ENCODE measurements at regions not wholly inside any gene's neighbourhood (a gene's known extent, or its start where the extent isn't known, plus 50 kb on each side); places are given as distances from the start of the nearest gene placed in this dataset.

DNA sequence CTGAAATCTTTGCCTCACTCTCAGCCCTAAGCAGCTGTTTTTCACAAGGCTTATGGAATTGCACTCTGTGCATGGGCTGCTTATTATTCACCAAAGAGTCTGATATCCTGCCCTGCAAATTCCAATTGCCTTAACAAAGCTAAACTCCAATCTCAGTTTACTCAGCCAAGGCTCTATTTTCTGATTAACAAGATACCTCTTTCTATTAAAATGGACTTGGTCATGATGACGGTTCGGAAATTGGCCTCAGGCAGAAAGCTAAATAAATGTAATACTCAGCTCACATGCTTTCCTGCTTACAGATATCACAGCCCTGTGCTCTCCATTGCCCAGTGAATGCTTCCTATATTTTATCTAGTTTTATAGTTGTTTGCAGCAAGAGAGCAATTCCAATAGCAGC lies 1270.8 kb downstream of the PCDH9 start:
- Mint-ChIP-seq H3K27ac (no peak overlapping the region), H3K27me3 (no peaks in the 10 kb centered on the region), H3K36me3 (ENCODE audit: low read depth) (no peaks in the 10 kb centered on the region), H3K4me3 (no peak overlapping the region), H3K9me3 (peaks cover 11% of the 10 kb centered on the region), H3K4me1 (ENCODE audit: low read depth) (no peaks in the 10 kb centered on the region)
- TF ChIP-seq CTCF (IDR thresholded peaks at IDR 0.05): no peak
- H3K27me3 ChIP-seq (ENCODE audit: control insufficient read depth in 1 of 2, insufficient read depth in 2 of 2, low read length in 2 of 2): no peaks in the 10 kb centered on the region
- no peaks in the 10 kb centered on the region for H3K36me3 ChIP-seq (ENCODE audit: insufficient read depth, low read length)
- H3K4me1 ChIP-seq (ENCODE audit: insufficient read depth, low read length): no peaks in the 10 kb centered on the region
- no peak for DNase-seq
- no peak overlapping the region for H3K4me3 ChIP-seq (ENCODE audit: low read length)
- POLR2A ChIA-PET: no interaction called here
- intact Hi-C loops (cut with DNase I, micrococcal nuclease): no loop called here
- H3K27ac ChIP-seq (ENCODE audit: low read depth in 1 of 2, low read length in 2 of 2): no peak overlapping the region
- CTCF ChIA-PET: no interaction called here
- ATAC-seq (ENCODE audit: poor library complexity): no peak
- peaks cover 0 to 4% of the 10 kb centered on the region in 2 experiments for H3K9me3 ChIP-seq (ENCODE audit: control insufficient read depth in 1 of 2, insufficient read depth in 1 of 2, low read length in 2 of 2)

- Histone ChIP-seq H3K27ac (ENCODE audit: low read depth in 1 of 2, low read length in 2 of 2) (no peak overlapping the region), H3K36me3 (ENCODE audit: insufficient read depth, low read length) (no peaks in the 10 kb centered on the region), H3K27me3 (ENCODE audit: control insufficient read depth in 1 of 2, insufficient read depth in 2 of 2, low read length in 2 of 2) (no peaks in the 10 kb centered on the region), H3K4me1 (ENCODE audit: insufficient read depth, low read length) (no peaks in the 10 kb centered on the region), H3K9me3 (ENCODE audit: control insufficient read depth in 1 of 2, insufficient read depth in 1 of 2, low read length in 2 of 2) (peaks cover 0 to 4% of the 10 kb centered on the region in 2 experiments), H3K4me3 (ENCODE audit: low read length) (no peak overlapping the region)
- DNase-seq: no peak
- no peak overlapping the region for H3K4me3 Mint-ChIP-seq
- no peaks in the 10 kb centered on the region for H3K27me3 Mint-ChIP-seq
- ATAC-seq (ENCODE audit: poor library complexity): no peak
- intact Hi-C loops (cut with DNase I, micrococcal nuclease): no loop called here
- peaks cover 14% of the 10 kb centered on the region for H3K9me3 Mint-ChIP-seq
- ChIA-PET POLR2A (no interaction called here), CTCF (no interaction called here)
- H3K27ac Mint-ChIP-seq: no peak overlapping the region
- H3K4me1 Mint-ChIP-seq (ENCODE audit: low read depth): no peaks in the 10 kb centered on the region
- H3K36me3 Mint-ChIP-seq (ENCODE audit: low read depth): no peaks in the 10 kb centered on the region
- TF ChIP-seq CTCF (IDR thresholded peaks at IDR 0.05): no peak
These were observed 1283.7 kb downstream of the PCDH9 start for GRCh38 chr13:65946387-65946786.

- no peak overlapping the region for H3K27ac Mint-ChIP-seq
- intact Hi-C loops (cut with DNase I, micrococcal nuclease): no loop called here
- CTCF ChIA-PET: no interaction called here
- peaks cover 11% of the 10 kb centered on the region for H3K9me3 Mint-ChIP-seq
- H3K27me3 Mint-ChIP-seq: no peaks in the 10 kb centered on the region
- no peak overlapping the region for H3K4me3 Mint-ChIP-seq
- DNase-seq: no peak
- no peak for TF ChIP-seq CTCF (IDR thresholded peaks at IDR 0.05)
- H3K9me3 ChIP-seq (ENCODE audit: control insufficient read depth in 1 of 2, insufficient read depth in 1 of 2, low read length in 2 of 2): peaks cover 0 to 4% of the 10 kb centered on the region in 2 experiments
- H3K4me3 ChIP-seq (ENCODE audit: low read length): no peak overlapping the region
- no peaks in the 10 kb centered on the region for H3K4me1 ChIP-seq (ENCODE audit: insufficient read depth, low read length)
- H3K4me1 Mint-ChIP-seq (ENCODE audit: low read depth): no peaks in the 10 kb centered on the region
- H3K27ac ChIP-seq (ENCODE audit: low read depth in 1 of 2, low read length in 2 of 2): no peak overlapping the region
- H3K36me3 ChIP-seq (ENCODE audit: insufficient read depth, low read length): no peaks in the 10 kb centered on the region
- H3K27me3 ChIP-seq (ENCODE audit: control insufficient read depth in 1 of 2, insufficient read depth in 2 of 2, low read length in 2 of 2): no peaks in the 10 kb centered on the region
- POLR2A ChIA-PET: no interaction called here
- ATAC-seq (ENCODE audit: poor library complexity): no peak
- no peaks in the 10 kb centered on the region for H3K36me3 Mint-ChIP-seq (ENCODE audit: low read depth)
These were observed 1286.4 kb downstream of the PCDH9 start for GRCh38 chr13:65943708-65944107.
